Stomach (tissue), 8 donors: ENCODE measurements at regions not wholly inside any gene's neighbourhood (a gene's known extent, or its start where the extent isn't known, plus 50 kb on each side); places are given as distances from the start of the nearest gene placed in this dataset.

ENCODE experiments used
- DNase-seq, 2 donors: peaks; one replicate each; pipeline versions ENCODE4 v3.0.0 to v3.0.0-alpha.2; 2013 to 2019
- H3K27ac ChIP-seq, 5 donors: fragments of 200-600 bp in 4 of 5; sonication (generic) in 4 of 5; one replicate each; pipeline ENCODE4 v1.5.1; 2013 to 2019; ENCODE audit warnings: mild to moderate bottlenecking in 1 of 5, moderate library complexity in 1 of 5
- H3K27me3 ChIP-seq, 3 donors: fragments of 200-600 bp; sonication (generic); one replicate each; pipeline ENCODE4 v1.5.1; 2017 to 2019; ENCODE audit warnings: mixed run types in 1 of 3
- H3K36me3 ChIP-seq, 4 donors: fragments of 200-600 bp; sonication (generic); 1 replicate in 3 of 4; 2 replicates in 1 of 4; pipeline ENCODE4 v1.5.1; 2016 to 2019
- H3K4me1 ChIP-seq, 4 donors: fragments of 200-600 bp; sonication (generic); one replicate each; pipeline ENCODE4 v1.5.1; 2016 to 2019
- H3K4me3 ChIP-seq, 4 donors: fragments of 200-600 bp; sonication (generic) in 3 of 4; one replicate each; pipeline ENCODE4 v1.5.1; 2016 to 2019; ENCODE audit warnings: mild to moderate bottlenecking in 1 of 4
- H3K9me3 ChIP-seq, 4 donors: fragments of 200-600 bp; sonication (generic); one replicate each; pipeline ENCODE4 v1.5.1; 2016 to 2019
- CTCF ChIP-seq, 7 experiments: fragments of 450-650 bp in 4 of 7; fragments of 200-600 bp in 3 of 7; sonication (generic) in 3 of 7; IDR thresholded peaks; one replicate each; pipeline ENCODE4 v1.5.1; 2016 to 2019; ENCODE audit warnings: antibody characterized with exemption in 7 of 7, control low read depth in 2 of 7, mild to moderate bottlenecking in 1 of 7
- EP300 ChIP-seq: sonication (generic); formaldehyde crosslinking; IDR thresholded peaks from one replicate; pipeline ENCODE4 v1.6.1; 2017; ENCODE audit warnings: antibody characterized with exemption
- POLR2A ChIP-seq, 4 donors: fragments of 450-650 bp; IDR thresholded peaks; one replicate each; pipeline ENCODE4 v1.6.1; 2016; ENCODE audit warnings: antibody characterized with exemption in 4 of 4, control low read depth in 2 of 4, mild to moderate bottlenecking in 1 of 4, moderate library complexity in 1 of 4
- POLR2AphosphoS5 ChIP-seq, 3 donors: sonication (generic); formaldehyde crosslinking; IDR thresholded peaks; one replicate each; pipeline ENCODE4 v1.6.1; 2016; ENCODE audit warnings: antibody characterized with exemption in 3 of 3
- WGBS, 5 donors: extraction: QIAGEN DNeasy Blood & Tissue Kit in 3 of 5; methylation state at CpG; one replicate each; pipeline versions ENCODE4 v1.1.5 to v1.1.7; 2013 to 2018; 5-methylcytosine and 5-hydroxymethylcytosine counted together
- intact Hi-C: fragments of 100-400 bp; cut with DNase I; formaldehyde crosslinking; loops from one replicate; pipeline ENCODE4 v1.15.1; 2023; ENCODE audit warnings: low total_unique reads
- donor health status: healthy with polysubstance abuse.
- donor health status: Bipolar disorder and iron deficiency.
- donor health status: healthy.

DNA sequence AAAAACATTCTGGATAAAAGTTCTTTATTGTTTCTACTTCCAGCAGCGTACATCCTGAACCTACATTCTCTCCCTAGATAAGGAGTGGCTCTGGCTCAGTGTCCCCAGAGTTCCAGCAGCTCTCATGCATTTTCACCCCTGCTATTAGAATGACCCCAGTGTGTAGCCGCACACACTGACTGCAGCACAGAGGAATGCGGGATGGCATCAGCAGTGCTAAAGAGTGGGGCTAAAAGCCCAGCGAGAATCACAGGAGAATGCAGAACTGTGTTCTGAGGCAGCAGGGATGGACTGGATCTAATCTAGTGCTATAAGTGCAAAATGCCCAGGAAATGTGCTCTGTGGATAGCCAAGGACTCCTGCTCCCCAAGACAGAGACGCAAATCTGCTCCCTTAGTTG lies 66.4 kb upstream of the TJP1 start:
- DNase-seq = peak in 1 of 2 donors; percentile 53
- peaks cover 0 to 18% (median 6%) of the 10 kb centered on the region in 4 donors for H3K4me1 ChIP-seq
- TF ChIP-seq EP300 = no peak
- peak in 1 of 3 donors; percentile 29 for TF ChIP-seq POLR2AphosphoS5 (IDR thresholded peaks at IDR 0.05)
- TF ChIP-seq POLR2A (IDR thresholded peaks at IDR 0.05) = no peak
- H3K27ac ChIP-seq = peak overlapping the region in 1 of 5 donors; percentile 11
- intact Hi-C loops = no loop called here
- no peaks in the 10 kb centered on the region for H3K27me3 ChIP-seq
- 31 to 48% (median 42%) methylated on average over 5 of the region's 5 CpGs for WGBS, 5 donors
- H3K4me3 ChIP-seq = no peak overlapping the region
- no peaks in the 10 kb centered on the region for H3K36me3 ChIP-seq
- no peaks in the 10 kb centered on the region for H3K9me3 ChIP-seq

DNA sequence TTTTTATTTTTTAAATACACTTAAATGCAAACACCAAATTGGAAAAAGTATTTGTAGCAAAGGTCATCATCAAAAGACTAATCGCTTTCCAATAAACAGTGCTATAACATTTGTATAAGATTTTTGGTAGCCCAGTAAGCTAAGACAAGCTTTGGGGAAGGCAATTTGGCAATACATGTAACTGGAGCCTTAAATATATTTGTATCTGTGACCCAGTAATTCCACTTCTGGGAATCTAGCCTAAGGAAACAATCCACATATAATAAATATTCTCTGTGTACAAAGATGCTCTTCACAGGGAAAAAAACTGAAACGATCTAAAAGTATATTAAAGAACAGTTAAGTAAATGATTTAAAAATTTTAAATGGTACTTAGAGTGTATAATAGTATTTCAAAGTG lies 65.5 kb upstream of the TJP1 start:
- no peaks in the 10 kb centered on the region for H3K36me3 ChIP-seq
- no peak overlapping the region for H3K27ac ChIP-seq
- H3K27me3 ChIP-seq = no peaks in the 10 kb centered on the region
- H3K4me1 ChIP-seq = peaks cover 0 to 22% (median 6%) of the 10 kb centered on the region in 4 donors
- peak in 1 of 2 donors; percentile 17 for DNase-seq
- intact Hi-C loops = no loop called here
- no peaks in the 10 kb centered on the region for H3K9me3 ChIP-seq
- no peak overlapping the region for H3K4me3 ChIP-seq
- 40 to 80% (median 60%) methylated on average over 2 of the region's 2 CpGs for WGBS, 5 donors
- TF ChIP-seq POLR2A (IDR thresholded peaks at IDR 0.05) (no peak), EP300 (no peak), CTCF (IDR thresholded peaks at IDR 0.05) (no peak), POLR2AphosphoS5 (IDR thresholded peaks at IDR 0.05) (no peak)

- Histone ChIP-seq H3K9me3 (no peaks in the 10 kb centered on the region), H3K4me3 (no peak overlapping the region), H3K27ac (no peak overlapping the region), H3K36me3 (no peaks in the 10 kb centered on the region), H3K27me3 (no peaks in the 10 kb centered on the region), H3K4me1 (peaks cover 0 to 32% (median 6%) of the 10 kb centered on the region in 4 donors)
- WGBS, 5 donors = 54 to 77% (median 71%) methylated on average over 3 of the region's 3 CpGs
- no peak for TF ChIP-seq POLR2A (IDR thresholded peaks at IDR 0.05)
- TF ChIP-seq EP300 = no peak
- no peak for TF ChIP-seq POLR2AphosphoS5 (IDR thresholded peaks at IDR 0.05)
- TF ChIP-seq CTCF (IDR thresholded peaks at IDR 0.05) = no peak
- DNase-seq = no peak
- intact Hi-C loops = no loop called here
Measured at GRCh38 chr15:29885183-29885582, 62.9 kb upstream of the TJP1 start.

DNA sequence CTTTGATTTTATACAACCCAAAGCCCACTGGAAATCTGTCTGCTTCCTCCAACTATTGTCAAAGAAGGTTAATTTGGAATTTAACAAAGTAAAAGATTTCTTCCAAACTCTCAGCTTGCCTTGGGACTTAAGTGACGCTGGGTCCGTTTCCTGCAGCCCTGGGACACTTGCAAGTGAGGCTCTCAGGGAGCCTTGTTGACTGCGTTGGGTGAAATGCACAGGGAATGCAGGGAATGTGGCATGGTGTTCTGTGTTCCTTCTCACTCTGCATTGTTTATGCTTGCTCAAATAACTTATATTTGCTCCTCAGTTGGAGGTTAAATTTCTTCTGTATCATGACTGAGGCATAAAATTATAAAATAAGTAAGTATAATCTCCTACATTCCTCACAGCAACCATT lies 60.9 kb upstream of the TJP1 start:
- WGBS, 5 donors = 49 to 71% (median 65%) methylated on average over 3 of the region's 3 CpGs
- H3K4me3 ChIP-seq = no peak overlapping the region
- intact Hi-C loops = no loop called here
- peaks cover 0 to 18% (median 0%) of the 10 kb centered on the region in 4 donors for H3K4me1 ChIP-seq
- peak in 1 of 2 donors; percentile 25 for DNase-seq
- no peaks in the 10 kb centered on the region for H3K9me3 ChIP-seq
- peak overlapping the region in 1 of 5 donors; percentile 31 for H3K27ac ChIP-seq
- H3K36me3 ChIP-seq = no peaks in the 10 kb centered on the region
- no peaks in the 10 kb centered on the region for H3K27me3 ChIP-seq
- TF ChIP-seq POLR2AphosphoS5 (IDR thresholded peaks at IDR 0.05) (no peak), EP300 (no peak), CTCF (IDR thresholded peaks at IDR 0.05) (no peak), POLR2A (IDR thresholded peaks at IDR 0.05) (no peak)

GRCh38 chr15:29880886-29881285 lies 58.6 kb upstream of the TJP1 start:
- intact Hi-C loops = no loop called here
- TF ChIP-seq EP300 (no peak), POLR2A (IDR thresholded peaks at IDR 0.05) (no peak), CTCF (IDR thresholded peaks at IDR 0.05) (no peak), POLR2AphosphoS5 (IDR thresholded peaks at IDR 0.05) (no peak)

More at GRCh38 chr15:29880886-29881285, 58.6 kb upstream of the TJP1 start:
- 81 to 90% (median 85%) methylated on average over 4 of the region's 4 CpGs for WGBS, 5 donors
- Histone ChIP-seq H3K4me1 (peaks cover 0 to 18% (median 0%) of the 10 kb centered on the region in 4 donors), H3K27ac (no peak overlapping the region), H3K27me3 (no peaks in the 10 kb centered on the region), H3K4me3 (no peak overlapping the region), H3K9me3 (no peaks in the 10 kb centered on the region), H3K36me3 (no peaks in the 10 kb centered on the region)
- no peak for DNase-seq
